ENCODE measurements at regions not wholly inside any gene's neighbourhood (a gene's known extent, or its start where the extent isn't known, plus 50 kb on each side); places are given as distances from the start of the nearest gene placed in this dataset.
A peak's percentile ranks its signal among the peaks of the same experiment; 100 is the strongest.
"Not testable (repeated sequence)": the region's sequence is repeated elsewhere in the genome, so short reads cannot be mapped to it uniquely, and the experiment has no call there.

DNA sequence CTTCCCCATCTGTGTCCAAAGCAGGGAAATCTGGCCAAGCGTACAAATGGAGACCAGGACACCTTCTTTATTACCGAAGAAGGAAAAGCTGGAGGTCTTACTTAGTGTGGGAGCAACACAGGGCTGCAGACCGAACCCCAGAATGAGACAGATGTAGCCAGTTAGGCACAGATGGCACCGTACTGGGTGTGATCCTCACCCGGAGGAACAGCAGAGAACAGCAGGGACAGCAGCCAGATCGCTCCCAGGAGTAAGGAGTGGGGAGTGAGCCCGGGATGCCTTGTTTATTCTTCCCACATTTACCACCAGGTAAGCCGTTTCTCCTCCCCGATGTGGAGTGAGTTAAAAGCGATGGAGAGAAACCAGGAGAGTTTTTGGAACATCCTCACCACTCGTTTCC is 150.7 kb upstream of the SPRED2 start:
- Histone ChIP-seq H3K27me3 (ENCODE audit: control insufficient read depth, insufficient read depth, low read length) (peaks cover 7% of the 10 kb centered on the region), H3K9me3 (replicated peaks; ENCODE audit: control insufficient read depth, low read depth, low read length) (no peaks in the 10 kb centered on the region), H3K4me1 (ENCODE audit: control insufficient read depth, insufficient read depth, low read length) (no peaks in the 10 kb centered on the region), H3K27ac (ENCODE audit: low read length) (no peak overlapping the region), H3K36me3 (ENCODE audit: control insufficient read depth, insufficient read depth, low read length) (no peaks in the 10 kb centered on the region), H3K4me3 (ENCODE audit: low read length) (no peak overlapping the region)
- WGBS (ENCODE audit: insufficient coverage) = 88% methylated on average over 3 of the region's 11 CpGs
- no peak for DNase-seq

DNA sequence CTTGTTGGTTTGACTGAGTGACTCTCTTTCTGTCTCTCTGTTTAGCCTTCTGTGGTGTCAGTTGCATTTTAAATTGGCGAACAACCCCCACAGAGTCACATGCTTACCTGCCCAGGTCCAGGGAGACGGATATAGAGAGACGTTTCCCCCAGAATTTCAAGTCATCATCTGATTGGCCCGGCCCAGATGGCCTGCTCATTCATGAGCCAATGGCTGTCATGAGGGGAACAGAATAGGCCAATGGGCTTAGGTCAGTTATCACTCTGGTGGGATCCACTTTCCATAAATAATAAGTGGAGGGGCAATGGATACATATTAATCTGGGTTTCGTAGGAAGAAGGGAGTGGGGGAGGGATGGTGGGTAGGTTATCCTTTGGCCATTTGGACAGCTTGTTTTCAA is 150.0 kb upstream of the SPRED2 start:
- WGBS (ENCODE audit: insufficient coverage) = 100% methylated on average over 1 of the region's 5 CpGs

DNA sequence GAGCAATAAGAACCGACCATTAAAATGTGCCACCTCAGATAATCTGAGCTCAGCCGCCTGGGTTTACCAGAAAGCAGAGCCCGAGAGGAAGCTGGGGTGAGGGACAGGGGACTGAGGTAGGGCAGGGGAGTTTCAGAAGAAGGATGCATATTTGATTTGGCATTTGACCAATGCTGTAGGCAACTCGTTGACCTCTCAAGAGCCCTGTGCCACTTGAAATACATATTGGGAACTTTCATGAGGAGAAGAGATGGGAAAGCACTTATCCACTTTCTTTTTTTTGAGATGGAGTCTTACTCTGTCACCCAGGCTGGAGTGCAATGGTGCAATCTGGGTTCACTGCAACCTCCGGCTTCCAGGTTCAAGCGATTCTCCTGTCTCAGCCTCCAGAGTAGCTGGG is 148.4 kb upstream of the SPRED2 start:
- Histone ChIP-seq H3K4me3 (ENCODE audit: low read length) (no peak overlapping the region), H3K9me3 (replicated peaks; ENCODE audit: control insufficient read depth, low read depth, low read length) (no peaks in the 10 kb centered on the region), H3K27ac (ENCODE audit: low read length) (no peak overlapping the region), H3K27me3 (ENCODE audit: control insufficient read depth, insufficient read depth, low read length) (peaks cover 7% of the 10 kb centered on the region), H3K36me3 (ENCODE audit: control insufficient read depth, insufficient read depth, low read length) (no peaks in the 10 kb centered on the region), H3K4me1 (ENCODE audit: control insufficient read depth, insufficient read depth, low read length) (no peaks in the 10 kb centered on the region)
- DNase-seq = no peak
- 88% methylated on average over 6 of the region's 6 CpGs for WGBS (ENCODE audit: insufficient coverage)

More for the DNA sequence above, 150.0 kb upstream of the SPRED2 start:
- Histone ChIP-seq H3K9me3 (replicated peaks; ENCODE audit: control insufficient read depth, low read depth, low read length) (no peaks in the 10 kb centered on the region), H3K4me1 (ENCODE audit: control insufficient read depth, insufficient read depth, low read length) (no peaks in the 10 kb centered on the region), H3K36me3 (ENCODE audit: control insufficient read depth, insufficient read depth, low read length) (no peaks in the 10 kb centered on the region), H3K4me3 (ENCODE audit: low read length) (no peak overlapping the region), H3K27ac (ENCODE audit: low read length) (no peak overlapping the region), H3K27me3 (ENCODE audit: control insufficient read depth, insufficient read depth, low read length) (peaks cover 7% of the 10 kb centered on the region)
- no peak for DNase-seq

DNA sequence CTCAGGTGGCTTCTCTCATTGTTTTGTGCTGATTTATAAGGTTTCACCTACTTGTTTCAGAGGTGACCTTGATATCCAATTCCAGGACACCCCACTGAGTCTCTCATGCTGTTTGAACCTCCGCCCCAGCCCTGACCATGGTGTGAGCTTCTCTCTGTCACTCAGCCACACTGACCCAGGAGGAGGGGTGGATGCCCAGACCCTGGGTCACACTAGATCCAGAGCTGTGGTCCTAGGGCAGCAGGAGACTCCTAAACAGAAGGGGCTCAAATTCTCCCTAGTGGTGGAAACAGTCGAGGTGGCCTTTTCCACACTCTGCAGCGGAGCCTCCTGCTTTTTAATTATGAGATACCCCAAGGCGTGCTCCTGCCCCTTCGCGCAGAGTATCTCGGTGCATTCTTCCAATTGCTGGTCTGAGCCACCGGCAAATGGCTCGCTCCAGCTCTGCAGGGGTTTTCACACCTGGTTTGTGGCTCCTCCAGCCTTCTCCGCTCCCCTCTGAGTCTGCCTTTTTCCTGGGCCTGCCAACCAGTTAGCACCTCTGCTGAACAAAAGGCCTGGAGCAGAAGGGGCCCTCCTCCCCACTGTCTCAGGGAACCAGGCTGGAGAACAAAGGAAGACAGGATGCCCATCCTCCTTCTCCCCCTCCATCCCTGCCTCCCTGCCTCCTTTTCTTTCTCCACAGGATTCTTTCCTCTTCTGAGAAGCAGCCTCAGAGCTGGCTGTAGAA is 147.3 kb upstream of the SPRED2 start:
- WGBS (ENCODE audit: insufficient coverage) = 50% methylated on average over 9 of the region's 10 CpGs
- peaks cover 4% of the 10 kb centered on the region for H3K4me1 ChIP-seq (ENCODE audit: control insufficient read depth, insufficient read depth, low read length)
- peaks cover 7% of the 10 kb centered on the region for H3K27me3 ChIP-seq (ENCODE audit: control insufficient read depth, insufficient read depth, low read length)
- no peaks in the 10 kb centered on the region for H3K36me3 ChIP-seq (ENCODE audit: control insufficient read depth, insufficient read depth, low read length)
- DNase-seq = no peak
- no peak overlapping the region for H3K4me3 ChIP-seq (ENCODE audit: low read length)
- no peak overlapping the region for H3K27ac ChIP-seq (ENCODE audit: low read length)
- no peaks in the 10 kb centered on the region for H3K9me3 ChIP-seq (replicated peaks; ENCODE audit: control insufficient read depth, low read depth, low read length)

DNA sequence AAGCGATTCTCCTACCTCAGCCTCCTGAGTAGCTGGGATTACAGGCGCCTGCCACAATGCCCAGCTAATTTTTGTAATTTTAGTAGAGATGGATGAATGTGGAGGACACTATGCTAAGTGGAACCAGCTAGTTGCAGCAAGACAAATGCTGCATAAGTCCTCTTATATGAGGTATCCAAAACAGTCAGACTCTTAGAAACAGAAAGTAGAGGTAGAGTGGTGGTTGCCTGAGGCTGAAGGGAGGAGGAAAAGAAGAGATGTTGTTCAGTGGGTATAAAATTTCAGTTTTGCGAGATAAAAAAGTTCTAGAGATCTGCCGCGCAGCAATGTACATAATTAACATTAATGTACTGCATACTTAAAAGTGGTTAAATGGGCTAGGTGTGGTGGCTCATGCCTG is 145.3 kb upstream of the SPRED2 start:
- Histone ChIP-seq H3K36me3 (ENCODE audit: control insufficient read depth, insufficient read depth, low read length) (no peaks in the 10 kb centered on the region), H3K9me3 (replicated peaks; ENCODE audit: control insufficient read depth, low read depth, low read length) (no peaks in the 10 kb centered on the region), H3K4me3 (ENCODE audit: low read length) (no peak overlapping the region), H3K4me1 (ENCODE audit: control insufficient read depth, insufficient read depth, low read length) (peaks cover 4% of the 10 kb centered on the region), H3K27ac (ENCODE audit: low read length) (no peak overlapping the region), H3K27me3 (ENCODE audit: control insufficient read depth, insufficient read depth, low read length) (peaks cover 7% of the 10 kb centered on the region)
- no peak for DNase-seq
- 80% methylated on average over 1 of the region's 5 CpGs for WGBS (ENCODE audit: insufficient coverage)

DNA sequence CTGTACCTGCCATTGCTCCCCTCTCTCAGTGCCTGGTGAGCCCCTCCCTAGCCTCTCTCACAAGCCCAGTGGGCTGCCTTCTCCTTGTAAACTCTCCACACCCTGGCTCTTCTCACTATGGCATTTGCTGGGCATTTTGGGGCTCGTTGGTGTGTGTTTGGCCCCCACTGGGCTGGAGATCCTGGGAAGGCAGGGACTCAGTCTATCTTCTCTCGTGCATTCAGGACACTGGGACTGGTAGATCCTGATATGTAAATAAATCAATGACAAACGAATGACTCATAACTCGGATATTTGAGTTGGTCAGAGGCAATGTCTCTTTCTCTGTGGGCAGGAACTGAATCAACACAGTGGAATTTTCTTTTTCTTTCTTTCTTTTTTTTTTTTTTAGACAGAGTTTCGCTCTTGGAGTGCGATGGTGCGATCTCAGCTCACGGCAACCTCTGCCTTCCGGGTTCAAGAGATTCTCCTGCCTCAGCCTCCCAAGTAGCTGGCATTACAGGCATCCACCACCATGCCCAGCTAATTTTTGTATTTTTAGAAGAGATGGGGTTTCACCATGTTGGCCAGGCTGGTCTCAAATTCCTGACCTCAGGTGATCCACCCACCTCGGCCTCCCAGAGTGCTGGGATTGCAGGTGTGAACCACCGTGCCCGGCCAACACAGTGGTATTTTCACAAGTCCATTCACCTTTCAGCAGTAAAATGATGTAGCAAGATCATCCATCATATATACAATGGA is 144.6 kb upstream of the SPRED2 start:
- DNase-seq = no peak
- Histone ChIP-seq H3K9me3 (replicated peaks; ENCODE audit: control insufficient read depth, low read depth, low read length) (no peaks in the 10 kb centered on the region), H3K27ac (ENCODE audit: low read length) (no peak overlapping the region), H3K27me3 (ENCODE audit: control insufficient read depth, insufficient read depth, low read length) (peaks cover 7% of the 10 kb centered on the region), H3K4me1 (ENCODE audit: control insufficient read depth, insufficient read depth, low read length) (peaks cover 4% of the 10 kb centered on the region), H3K4me3 (ENCODE audit: low read length) (no peak overlapping the region), H3K36me3 (ENCODE audit: control insufficient read depth, insufficient read depth, low read length) (no peaks in the 10 kb centered on the region)
- 70% methylated on average over 2 of the region's 12 CpGs for WGBS (ENCODE audit: insufficient coverage)

DNA sequence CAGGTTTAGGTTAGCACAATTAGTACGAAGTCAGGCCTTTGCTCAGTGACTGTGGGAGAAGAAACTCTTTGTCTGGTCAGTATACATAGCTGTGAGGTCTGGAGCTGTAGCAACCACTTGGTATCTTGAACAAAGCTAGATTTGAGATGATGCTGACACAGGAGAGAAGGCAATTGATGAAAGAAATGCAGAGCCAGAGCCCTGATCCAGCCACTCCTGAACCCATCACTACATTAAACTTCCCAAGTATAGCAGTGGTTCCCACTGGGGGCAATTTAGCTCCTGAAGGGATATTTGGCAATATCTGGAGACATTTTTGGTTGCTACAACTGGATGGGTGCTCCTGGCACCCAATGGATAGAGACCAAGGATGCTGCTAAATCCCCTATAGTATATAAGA is 143.9 kb upstream of the SPRED2 start:
- Histone ChIP-seq H3K27me3 (ENCODE audit: control insufficient read depth, insufficient read depth, low read length) (peaks cover 7% of the 10 kb centered on the region), H3K4me1 (ENCODE audit: control insufficient read depth, insufficient read depth, low read length) (peaks cover 4% of the 10 kb centered on the region), H3K27ac (ENCODE audit: low read length) (no peak overlapping the region), H3K36me3 (ENCODE audit: control insufficient read depth, insufficient read depth, low read length) (no peaks in the 10 kb centered on the region), H3K4me3 (ENCODE audit: low read length) (no peak overlapping the region), H3K9me3 (replicated peaks; ENCODE audit: control insufficient read depth, low read depth, low read length) (no peaks in the 10 kb centered on the region)
- 70% methylated on average over 1 of the region's 1 CpG for WGBS (ENCODE audit: insufficient coverage)
- no peak for DNase-seq

DNA sequence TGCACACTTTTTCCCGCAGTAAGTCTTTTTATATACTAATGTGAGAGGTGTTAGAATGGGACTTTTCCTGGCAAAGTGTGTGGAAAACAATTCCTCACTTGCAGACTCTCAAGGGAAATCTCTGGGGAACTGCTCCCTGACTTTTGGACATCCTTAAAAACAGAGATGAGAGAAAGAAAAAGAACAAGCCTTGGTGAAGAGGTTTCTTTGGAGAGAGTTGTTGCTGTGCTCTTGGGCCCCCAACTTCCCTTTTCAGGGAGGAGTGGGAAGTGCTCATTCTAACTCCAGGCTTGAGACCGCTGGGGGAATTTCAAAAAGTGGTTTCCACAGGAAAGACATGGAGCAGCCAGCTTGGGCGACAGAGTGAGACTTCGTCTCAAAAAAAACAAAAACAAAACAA is 142.6 kb upstream of the SPRED2 start:
- no peaks in the 10 kb centered on the region for H3K9me3 ChIP-seq (replicated peaks; ENCODE audit: control insufficient read depth, low read depth, low read length)
- WGBS (ENCODE audit: insufficient coverage) = no CpG with 5 or more reads among the region's 4 CpGs
- peak overlapping the region; percentile 51 for H3K27ac ChIP-seq (ENCODE audit: low read length)
- H3K4me3 ChIP-seq (ENCODE audit: low read length) = no peak overlapping the region
- no peaks in the 10 kb centered on the region for H3K36me3 ChIP-seq (ENCODE audit: control insufficient read depth, insufficient read depth, low read length)
- H3K4me1 ChIP-seq (ENCODE audit: control insufficient read depth, insufficient read depth, low read length) = peaks cover 4% of the 10 kb centered on the region
- H3K27me3 ChIP-seq (ENCODE audit: control insufficient read depth, insufficient read depth, low read length) = peaks cover 5% of the 10 kb centered on the region
- peak; percentile 84 for DNase-seq

DNA sequence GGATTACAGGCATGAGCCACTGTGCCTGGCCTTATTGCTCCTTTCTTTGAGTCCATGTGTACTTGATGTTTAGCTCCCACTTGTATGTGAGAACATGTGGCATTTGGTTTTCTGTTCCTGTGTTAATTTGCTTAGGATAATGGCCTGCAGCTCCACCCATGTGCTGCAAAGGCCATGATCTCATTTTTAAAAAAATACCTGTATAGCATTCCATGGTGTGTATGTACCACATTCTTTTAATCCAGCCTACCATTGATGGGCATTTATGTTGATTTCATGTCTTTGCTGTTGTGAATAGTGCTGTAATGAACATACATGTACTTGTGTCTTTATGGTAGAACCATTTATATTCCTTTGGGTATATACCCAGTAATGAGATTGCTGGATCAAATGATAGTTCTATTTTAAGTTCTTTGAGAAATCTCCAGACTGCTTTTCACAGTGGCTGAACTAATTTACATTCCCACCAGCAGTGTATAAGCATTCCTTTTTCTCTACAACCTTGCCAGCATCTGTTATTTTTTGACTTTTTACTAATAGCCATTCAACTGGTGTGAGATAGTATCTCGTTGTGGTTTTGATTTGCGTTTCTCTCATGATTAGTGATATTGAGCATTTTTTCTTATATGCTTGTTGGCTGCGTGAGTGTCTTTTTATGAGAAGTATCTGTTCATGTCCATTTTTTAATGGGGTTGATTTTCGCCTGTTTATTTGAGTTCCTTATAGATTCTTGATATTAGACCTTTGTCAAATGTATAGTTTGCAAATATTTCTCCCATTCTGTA is 136.4 kb upstream of the SPRED2 start:
- not testable (repeated sequence) for H3K27me3 ChIP-seq (ENCODE audit: control insufficient read depth, insufficient read depth, low read length); H3K36me3 ChIP-seq (ENCODE audit: control insufficient read depth, insufficient read depth, low read length); DNase-seq; H3K4me1 ChIP-seq (ENCODE audit: control insufficient read depth, insufficient read depth, low read length); H3K9me3 ChIP-seq (replicated peaks; ENCODE audit: control insufficient read depth, low read depth, low read length); H3K27ac ChIP-seq (ENCODE audit: low read length); H3K4me3 ChIP-seq (ENCODE audit: low read length)
- WGBS (ENCODE audit: insufficient coverage) = 72% methylated on average over 2 of the region's 4 CpGs

DNA sequence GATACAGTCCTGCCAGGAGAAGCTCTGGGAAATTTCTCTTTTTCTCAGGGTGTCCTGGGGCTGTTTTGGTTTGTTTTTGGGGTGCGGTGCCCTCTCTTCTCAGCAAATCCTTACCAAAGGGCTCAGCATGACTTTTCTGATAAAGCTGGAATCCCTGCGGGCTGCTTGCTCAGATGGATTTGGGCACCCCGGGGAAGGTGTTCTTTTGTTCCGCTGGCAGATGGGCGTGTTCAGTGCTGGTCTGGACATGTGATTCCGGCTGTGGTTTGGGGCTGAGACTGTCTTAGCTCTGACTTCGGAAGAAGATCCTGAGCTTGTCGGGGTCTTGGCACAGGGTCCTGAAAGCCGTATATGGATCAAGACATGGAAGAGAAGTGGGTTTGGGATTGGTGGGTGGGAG is 134.2 kb upstream of the SPRED2 start:
- Histone ChIP-seq H3K27me3 (ENCODE audit: control insufficient read depth, insufficient read depth, low read length) (peaks cover 2% of the 10 kb centered on the region), H3K4me1 (ENCODE audit: control insufficient read depth, insufficient read depth, low read length) (peaks cover 2% of the 10 kb centered on the region), H3K4me3 (ENCODE audit: low read length) (no peak overlapping the region), H3K9me3 (replicated peaks; ENCODE audit: control insufficient read depth, low read depth, low read length) (no peaks in the 10 kb centered on the region), H3K36me3 (ENCODE audit: control insufficient read depth, insufficient read depth, low read length) (no peaks in the 10 kb centered on the region), H3K27ac (ENCODE audit: low read length) (no peak overlapping the region)
- no peak for DNase-seq
- WGBS (ENCODE audit: insufficient coverage) = 61% methylated on average over 7 of the region's 9 CpGs

Measured in muscle of leg (tissue), 3 donors.